HG02759 (cell line): ENCODE measurements at regions not wholly inside any gene's neighbourhood (a gene's known extent, or its start where the extent isn't known, plus 50 kb on each side); places are given as distances from the start of the nearest gene placed in this dataset.

Experiments used
- ATAC-seq: cut with Tn5 transposase; IDR thresholded peaks from one replicate; pipeline ENCODE4 v1.9.1; 2021; ENCODE audit warnings: mild to moderate bottlenecking, moderate library complexity; ENCODE audit not compliant: unreplicated experiment

DNA sequence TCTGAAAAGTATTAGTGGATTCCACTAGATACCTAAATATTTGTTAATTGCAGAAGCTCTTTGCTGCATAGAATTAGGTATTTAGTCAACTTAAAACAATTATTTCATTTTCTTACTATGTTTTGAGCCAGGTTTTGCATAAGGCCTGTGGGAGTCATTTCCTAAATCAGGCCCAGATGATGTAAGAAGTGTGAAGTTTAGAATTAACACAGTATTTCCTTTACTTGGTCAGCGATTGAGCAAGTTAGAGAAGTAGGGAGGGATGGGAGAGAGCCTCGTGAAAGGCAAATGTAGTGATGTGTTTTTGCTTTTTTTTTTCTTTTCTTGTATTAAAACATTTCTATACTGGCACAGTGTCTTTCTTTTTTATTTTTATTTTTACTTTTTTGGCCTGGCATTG is 711.1 kb downstream of the HDGFL1 start:
- no peak for ATAC-seq

DNA sequence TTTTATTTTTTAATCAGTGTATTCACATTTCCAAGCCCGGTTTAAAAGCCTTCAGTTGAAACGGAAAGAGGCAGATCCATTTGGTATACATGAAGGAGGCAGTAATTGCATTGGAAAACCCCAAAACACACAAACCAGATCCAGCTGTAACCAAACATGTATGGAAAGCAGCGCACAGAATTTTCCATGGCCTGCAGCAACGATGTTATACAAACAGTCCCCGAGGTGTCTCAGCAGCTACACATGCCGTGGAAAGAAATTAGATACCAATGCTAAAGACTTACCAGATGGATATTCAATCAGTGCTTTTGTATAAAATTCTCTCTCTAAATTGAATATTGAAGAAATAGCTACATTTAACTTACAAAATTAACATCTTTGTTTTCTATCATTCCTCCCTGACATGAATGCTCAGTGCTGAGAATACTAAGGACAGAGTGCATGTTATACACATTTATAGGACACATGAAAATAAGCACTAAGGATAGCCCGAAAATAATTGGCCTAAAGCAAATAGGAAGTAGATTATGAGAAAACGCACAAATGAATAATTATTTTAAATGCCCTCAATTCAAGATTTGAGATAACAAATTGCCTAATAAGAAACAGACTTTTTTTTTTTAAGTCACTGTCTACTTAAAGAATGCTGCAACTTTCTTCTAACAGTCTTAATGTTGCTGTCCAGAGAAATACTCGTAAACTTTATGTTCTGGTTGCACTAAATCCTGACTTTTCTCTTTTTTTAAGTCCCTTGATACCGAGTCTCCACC is 713.1 kb downstream of the HDGFL1 start:
- no peak for ATAC-seq

DNA sequence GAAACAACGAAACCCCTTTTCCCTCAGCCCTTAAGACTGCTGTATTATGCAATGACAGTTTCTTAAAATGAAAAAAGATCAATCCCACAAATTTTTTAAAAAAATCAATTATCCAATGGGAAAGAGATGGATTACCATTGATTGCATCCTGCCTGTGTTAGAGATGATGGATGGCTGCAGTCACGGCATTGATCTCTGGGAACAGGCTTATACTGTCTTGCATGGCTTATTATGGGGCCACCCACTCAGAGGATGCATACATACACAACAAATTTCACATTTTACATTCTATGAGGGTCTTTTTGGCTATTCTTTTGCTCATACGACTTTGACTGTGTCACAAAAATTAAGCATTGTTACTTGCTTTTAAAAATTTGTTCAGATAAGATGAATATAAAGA is 724.3 kb downstream of the HDGFL1 start:
- no peak for ATAC-seq

DNA sequence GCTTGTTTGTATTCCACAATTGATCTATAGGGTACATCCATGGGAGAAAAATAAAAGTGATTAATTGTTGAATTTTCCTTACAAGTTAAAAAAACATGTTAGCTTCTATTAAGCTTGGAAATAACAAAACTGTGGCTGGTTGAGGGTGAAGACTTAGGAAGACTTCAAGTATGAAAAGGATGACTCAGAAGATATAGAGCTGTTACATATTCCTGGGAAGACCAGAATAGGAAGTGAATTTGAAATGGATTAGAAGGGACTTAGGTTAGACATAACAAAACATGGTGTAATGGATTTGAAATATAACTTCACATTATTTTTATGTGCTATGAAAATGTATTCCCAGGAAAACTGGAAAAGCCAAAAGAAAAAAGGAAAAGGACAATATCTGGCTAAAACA is 732.2 kb downstream of the HDGFL1 start:
- no peak for ATAC-seq

DNA sequence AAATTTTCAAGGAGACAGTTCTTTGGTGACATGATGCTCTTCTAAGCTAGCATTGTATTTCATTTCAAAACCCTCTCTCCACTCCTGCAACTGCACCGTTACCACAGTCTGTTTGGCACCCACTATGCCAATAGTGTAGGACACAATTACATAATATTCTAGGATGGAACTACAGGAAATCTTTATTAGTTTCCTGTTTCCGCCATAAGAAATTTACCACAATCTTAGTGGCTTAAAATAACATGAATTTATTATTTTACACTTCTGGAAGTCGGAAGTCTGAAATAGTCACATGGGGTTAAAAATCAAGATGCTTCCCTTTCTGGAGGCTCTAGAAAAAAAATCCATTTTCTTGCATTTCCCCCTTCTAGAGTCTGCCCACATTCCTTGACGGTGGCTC is 733.1 kb downstream of the HDGFL1 start:
- ATAC-seq = no peak

DNA sequence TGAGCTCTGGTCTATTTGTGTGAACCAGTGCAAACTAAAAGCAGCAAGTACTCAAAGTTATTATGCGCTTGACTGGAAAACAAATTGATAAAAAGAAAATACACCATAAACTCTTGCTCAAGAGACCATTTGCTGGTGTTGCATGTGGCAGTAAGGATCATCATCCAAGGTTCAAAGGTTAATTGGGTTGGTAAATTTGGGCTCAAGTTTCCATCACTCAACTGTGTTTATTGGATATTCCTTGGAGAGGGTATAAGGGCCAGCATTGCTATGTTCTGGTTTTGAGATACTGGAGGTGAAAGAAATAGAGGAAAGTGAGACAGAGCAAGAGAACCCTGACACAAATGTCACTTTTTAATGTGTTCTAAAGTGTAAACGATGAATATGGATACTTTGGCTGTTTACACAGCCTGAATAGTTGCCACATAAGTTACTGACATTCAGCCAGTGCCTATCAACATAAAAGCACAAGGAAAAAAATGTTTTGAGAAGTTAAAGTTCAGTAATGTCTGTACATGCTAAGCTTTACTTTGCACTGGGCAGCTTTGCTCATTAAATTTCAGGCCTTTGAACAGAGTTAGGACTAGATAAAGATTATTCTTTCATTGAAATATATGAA is 736.1 kb downstream of the HDGFL1 start:
- no peak for ATAC-seq

DNA sequence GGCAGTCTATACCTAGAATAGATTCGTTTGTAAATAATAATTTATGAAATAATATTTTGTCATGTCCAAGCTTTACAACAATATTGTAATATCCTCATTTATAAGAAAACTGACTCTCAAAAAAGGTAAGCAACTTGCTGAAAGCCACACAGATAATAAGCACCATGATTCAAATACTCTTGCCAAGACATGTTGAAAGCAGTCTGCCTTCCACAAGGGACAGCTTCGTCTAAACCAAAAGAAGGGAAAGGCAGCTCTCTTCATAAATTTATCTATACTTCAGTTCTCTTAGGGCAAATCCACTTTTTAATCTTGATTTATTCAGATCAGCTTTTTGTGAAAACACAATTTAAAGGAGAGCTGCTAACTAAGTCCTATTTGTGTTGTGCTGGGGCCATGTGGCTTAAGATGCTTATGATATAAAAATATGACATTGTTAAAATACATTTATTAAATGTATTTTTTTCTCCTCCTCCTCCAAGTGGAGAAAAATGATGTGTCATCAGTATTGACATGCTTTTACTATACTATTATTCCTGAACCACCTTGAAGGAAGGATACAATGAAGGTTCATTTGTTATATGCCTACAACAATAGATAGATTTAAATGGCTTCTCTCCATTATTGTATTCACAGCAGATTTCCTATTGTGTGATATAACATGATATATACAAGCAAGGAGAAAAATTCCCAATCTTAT is 737.0 kb downstream of the HDGFL1 start:
- no peak for ATAC-seq

DNA sequence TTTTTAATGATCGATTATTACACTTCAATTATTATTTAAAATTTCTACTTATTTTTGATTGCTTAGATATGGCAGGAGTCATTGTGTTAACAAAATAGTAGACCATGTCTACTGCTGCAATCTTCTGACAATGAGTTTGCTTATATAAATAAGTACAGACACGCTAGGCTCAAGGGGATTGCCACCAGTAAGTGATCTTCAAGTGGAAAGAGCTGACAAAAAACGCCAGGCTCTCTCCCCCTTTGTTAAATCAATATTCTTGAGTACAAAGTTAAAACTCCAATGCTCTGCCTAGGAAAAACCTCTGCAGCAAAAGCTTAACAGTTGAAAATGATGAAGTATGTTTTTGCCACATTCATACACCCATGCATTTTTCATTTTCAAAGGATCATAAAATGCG is 738.1 kb downstream of the HDGFL1 start:
- no peak for ATAC-seq

DNA sequence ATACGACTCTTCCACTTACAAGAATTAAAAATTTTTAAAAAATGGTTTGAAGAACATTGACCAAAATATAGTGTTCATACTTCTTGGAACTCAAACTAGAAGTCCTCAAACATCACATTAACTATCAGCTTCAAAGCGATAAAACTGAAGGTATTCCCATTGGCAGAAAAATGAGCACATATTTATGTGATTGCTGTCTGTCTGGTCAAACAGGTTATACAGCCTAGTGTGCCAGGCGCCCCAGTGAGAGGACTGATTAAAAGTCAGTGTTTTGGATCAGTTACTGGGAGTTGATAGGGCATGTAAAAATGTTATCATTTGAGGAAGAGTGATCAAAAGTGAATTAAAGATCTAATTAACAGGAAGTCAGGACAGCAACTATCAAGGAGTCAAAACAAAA is 738.8 kb downstream of the HDGFL1 start:
- ATAC-seq = no peak

DNA sequence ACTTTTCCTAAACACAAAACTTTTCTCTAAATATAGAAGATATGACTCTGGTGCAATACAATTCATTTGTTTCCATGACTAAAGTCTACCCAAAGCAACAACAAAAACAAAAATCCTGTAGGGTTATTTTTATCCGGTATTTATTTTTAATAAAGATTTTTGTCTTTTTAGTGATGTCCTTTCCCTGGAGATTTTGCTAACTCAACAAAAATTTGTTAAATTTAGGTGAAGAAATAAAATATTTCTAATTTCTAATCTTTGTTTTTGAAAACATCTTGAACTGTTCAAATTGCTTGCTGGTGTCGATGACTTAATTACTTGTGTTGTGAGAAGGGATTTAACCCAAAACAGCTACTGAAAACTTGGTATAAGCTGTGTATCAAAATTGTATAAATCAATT is 741.8 kb downstream of the HDGFL1 start:
- no peak for ATAC-seq

DNA sequence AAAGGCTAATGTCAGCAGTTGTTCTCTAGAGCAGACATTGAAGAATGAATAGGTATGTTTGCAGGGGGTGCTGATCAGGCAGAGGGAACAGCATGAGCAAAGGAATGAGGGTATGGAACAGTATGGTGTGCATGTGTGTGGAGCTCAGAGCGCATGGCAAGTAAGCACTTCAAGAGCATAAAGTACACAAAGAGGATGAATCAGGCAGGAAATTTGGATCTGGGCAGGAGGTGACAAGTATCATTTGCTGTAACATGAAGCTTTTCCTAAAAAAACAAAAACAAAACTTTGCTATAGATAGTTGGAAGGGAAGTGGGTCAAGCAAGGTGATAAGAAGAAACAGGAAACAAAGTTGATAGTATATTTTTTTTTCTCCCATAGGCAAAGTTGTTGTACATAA is 746.8 kb downstream of the HDGFL1 start:
- ATAC-seq = no peak

DNA sequence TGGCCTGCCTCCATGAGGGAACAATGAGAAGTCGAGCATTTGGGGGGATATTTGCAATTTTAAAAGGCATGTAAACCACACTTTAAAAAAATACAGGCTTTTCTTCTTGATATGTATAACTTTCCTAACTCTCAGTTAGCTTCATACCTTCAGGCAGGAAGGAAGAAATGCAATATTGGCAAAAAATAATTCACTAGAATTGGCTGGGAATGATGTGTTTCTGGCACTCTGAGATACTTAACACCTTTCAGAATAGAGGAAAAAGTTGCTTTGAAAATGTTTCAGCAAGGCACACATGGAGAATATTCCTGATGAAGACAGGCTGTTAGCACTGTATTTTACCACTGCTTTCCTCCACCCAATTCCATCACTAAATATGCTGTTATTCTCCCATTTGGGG is 747.6 kb downstream of the HDGFL1 start:
- ATAC-seq = no peak

DNA sequence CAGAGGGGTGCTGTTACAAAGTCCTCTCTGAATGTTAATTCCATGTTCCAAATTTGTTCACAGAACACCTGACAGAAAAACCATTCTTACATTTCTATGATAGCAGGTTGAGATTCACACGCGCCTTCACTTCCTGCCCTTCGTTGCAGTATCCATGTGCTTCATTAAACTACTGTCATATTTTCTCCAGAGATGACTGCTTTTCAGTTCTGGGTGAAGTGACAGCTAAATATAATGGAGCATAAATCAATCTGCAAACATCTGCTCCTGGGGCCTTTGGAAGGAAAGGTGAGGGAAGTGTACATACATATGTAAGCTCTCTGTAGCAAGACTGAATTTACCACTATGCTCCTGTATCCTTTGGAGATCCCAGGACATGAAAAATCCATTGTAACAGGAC is 750.2 kb downstream of the HDGFL1 start:
- no peak for ATAC-seq

DNA sequence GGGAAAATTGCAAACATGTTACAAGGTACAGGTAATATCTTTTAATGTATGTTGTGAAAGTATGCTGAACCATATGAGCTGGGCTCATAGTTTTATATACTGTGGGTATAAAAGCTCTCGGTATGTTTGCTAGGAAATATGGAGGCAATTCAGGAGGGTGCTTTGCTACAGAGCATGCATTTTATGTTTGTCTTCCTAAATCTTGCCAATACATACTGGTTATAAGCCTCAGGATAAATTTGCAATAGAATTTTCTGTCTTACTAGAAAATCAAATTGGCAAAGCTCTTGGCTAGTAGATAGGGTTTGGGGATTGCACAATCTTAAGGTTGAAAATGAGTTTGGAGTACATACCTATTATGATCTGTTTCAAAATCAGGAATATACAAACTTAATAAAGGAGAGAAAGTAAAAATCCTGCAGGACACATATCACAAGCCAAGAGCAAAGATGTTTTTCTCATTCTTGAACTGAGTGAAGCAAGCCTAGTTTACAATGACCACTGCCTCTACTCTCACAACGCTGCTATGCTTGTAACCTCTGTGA is 751.2 kb downstream of the HDGFL1 start:
- ATAC-seq = no peak

DNA sequence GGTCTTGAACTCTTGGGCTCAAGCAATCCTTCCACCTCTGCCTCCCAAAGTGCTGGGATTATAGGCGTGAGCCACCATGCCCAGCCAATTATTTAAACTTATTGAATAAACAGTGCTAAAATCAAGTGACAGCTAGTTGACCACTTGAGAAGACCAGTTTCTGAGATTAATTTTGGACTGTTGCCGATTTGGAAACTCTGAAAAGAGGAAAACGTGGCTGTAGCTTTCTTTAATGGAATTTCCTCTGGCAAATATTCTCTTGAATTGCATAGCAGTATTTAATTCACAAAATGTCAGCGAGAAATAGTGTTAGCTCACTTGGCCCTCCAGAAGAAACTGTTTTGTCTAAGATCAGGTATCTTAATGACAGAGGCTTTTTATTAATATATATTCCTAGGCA is 754.5 kb downstream of the HDGFL1 start:
- no peak for ATAC-seq

DNA sequence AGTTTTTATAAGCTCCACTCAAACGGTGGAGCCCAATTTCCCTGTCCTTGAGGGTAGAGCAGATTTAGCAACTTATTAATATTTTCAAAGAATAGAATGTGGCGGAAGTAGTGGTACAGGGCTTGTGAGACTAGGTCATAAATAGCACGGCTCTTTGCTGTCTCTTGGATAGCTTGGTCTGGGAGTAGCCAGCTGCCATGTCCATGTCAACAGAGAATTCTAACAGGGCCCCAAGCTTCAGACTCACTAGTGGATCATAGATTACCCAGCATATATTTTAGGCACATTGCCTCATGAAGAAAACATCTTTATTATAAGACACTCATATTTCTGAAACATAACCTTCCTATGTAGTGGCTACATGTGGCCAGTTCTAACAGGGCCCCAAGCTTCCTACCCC is 755.7 kb downstream of the HDGFL1 start:
- ATAC-seq = no peak

DNA sequence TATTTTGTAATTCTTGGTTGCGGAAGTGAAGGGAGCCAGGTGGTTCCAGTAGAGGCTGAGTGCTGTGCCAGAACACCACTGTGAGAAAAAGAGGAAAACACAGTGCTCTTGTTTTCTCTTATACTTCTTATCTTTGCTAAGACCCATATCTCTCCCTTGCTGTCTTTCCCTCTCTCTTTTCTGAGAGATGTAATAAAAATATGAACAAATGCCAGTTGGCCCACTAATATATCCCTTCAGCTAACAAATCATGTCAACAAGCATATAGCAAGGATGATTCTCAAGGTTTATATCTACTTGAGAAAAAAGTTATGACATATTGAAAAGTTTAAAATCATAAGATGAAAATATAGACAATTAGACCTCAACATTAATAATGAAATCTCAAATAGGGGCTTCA is 758.3 kb downstream of the HDGFL1 start:
- no peak for ATAC-seq

DNA sequence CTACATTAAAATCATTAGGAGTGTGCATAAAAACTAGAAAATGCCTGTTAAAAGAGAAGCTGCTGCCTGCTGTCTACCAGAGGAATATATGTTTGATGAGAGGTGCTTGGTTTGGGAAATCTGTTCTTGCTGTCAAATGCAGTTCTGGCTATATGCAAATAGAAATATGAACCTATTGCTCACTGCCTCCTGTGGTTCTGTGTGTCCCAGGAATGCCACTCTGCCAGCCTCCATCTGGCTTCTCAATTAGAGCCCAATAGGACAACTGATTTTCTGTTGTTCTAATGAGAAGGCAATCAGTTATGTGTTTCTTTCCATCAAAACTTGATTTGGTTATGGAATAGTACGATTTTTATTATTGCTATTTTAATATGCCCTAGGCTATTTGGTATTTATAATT is 759.7 kb downstream of the HDGFL1 start:
- ATAC-seq = no peak

DNA sequence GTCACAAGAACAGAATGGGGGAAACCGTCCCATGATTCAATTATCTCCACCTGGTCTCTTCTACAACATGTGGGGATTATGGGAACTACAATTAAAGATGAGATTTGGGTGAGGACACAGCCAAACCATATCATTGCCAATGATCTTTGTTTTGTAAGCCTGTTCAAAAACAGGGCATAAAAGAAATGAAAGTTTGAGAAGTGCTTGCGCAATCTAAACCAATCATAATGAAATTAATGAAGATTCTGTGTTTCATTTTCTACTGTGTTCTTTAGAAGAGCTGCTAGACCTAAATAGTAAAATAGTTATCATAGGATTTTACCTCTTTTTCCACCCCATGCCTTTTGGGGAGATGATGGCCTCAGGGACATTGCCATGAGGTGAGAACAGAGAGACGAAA is 761.3 kb downstream of the HDGFL1 start:
- no peak for ATAC-seq

DNA sequence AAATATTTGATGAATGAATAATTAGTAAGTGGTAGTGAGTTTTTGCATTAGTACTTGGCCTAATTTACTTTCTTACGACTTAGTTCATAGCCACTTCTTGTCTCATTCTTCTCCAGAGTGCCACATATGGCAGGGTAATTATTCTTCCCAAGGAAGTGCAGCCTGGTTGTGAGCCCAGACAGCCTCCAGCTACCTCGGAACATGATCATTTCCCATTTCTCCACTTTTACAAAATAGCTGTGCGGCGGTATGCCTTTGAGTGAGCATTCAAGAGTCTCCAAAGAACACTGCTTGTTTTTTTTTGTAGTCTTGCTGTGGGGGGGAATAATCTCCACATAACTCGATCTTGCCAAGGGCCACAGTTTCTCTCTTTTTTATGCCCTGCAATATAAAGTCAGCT is 765.0 kb downstream of the HDGFL1 start:
- no peak for ATAC-seq

DNA sequence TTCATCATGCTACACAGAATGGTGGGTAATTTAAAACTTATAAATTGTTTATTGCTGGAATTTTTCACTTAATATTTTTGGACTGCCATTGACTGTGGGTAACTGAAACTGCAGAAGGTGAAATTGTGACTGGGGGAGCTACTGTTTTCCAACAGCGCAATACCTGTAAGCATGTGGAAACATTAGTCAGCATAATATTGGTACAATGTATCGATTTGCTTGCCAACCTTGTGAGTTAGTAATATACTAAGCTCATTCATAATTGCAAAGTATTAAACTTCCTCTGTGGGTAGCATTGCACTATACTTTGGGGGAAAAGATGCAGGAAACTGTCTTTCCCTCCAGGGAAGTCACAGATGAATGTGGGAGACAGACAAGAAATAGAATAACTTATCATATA is 766.5 kb downstream of the HDGFL1 start:
- no peak for ATAC-seq

DNA sequence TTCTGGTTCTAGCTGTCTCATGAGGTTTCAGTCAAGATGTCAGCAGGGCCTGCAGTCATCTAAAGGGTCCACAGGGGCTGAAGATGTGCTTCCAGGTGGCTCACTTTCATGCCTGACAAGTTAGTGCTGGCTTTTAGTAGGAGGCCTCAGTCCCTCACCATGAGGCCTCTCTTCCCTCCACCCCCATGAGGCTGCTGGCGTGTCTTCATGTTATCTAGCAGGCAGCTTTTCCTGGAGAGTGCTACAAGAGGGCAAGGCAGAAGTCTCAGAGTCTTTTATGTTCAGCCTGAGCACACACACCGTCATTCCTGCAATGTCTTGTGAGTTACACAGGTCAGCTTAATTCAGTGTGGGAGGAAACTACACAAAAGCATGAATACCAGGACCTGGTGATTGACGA is 769.9 kb downstream of the HDGFL1 start:
- no peak for ATAC-seq
